ENCODE measurements at regions not wholly inside any gene's neighbourhood (a gene's known extent, or its start where the extent isn't known, plus 50 kb on each side); places are given as distances from the start of the nearest gene placed in this dataset.

DNA sequence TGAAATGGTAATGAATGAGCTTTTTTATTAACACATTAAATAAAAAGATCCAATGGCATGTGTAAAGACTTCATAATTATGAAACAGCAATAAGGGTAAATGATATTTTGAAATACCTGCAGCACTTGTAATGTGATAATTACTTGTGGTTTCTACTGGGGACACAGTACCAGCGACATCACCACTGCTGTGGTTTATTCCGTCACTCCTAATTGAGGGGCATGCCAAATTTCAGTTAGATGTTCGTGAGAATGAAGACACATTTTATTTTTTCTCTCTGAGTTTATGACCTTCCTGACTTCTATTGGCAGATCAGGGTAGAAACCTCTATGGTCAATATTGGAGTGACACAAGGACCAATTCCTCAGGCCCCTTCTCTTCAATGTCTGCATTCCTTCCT lies 131.9 kb upstream of the XYLT1 start:
- TF ChIP-seq, protein P1, sequence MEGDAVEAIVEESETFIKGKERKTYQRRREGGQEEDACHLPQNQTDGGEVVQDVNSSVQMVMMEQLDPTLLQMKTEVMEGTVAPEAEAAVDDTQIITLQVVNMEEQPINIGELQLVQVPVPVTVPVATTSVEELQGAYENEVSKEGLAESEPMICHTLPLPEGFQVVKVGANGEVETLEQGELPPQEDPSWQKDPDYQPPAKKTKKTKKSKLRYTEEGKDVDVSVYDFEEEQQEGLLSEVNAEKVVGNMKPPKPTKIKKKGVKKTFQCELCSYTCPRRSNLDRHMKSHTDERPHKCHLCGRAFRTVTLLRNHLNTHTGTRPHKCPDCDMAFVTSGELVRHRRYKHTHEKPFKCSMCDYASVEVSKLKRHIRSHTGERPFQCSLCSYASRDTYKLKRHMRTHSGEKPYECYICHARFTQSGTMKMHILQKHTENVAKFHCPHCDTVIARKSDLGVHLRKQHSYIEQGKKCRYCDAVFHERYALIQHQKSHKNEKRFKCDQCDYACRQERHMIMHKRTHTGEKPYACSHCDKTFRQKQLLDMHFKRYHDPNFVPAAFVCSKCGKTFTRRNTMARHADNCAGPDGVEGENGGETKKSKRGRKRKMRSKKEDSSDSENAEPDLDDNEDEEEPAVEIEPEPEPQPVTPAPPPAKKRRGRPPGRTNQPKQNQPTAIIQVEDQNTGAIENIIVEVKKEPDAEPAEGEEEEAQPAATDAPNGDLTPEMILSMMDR (IDR thresholded peaks at IDR 0.05) = no peak
- TF ChIP-seq POLR2A (IDR thresholded peaks at IDR 0.05) = no peak
